Cardiac fibroblast (primary cell): ENCODE measurements at regions not wholly inside any gene's neighbourhood (a gene's known extent, or its start where the extent isn't known, plus 50 kb on each side); places are given as distances from the start of the nearest gene placed in this dataset.

ENCODE experiments used
- DNase-seq, 2 donors: peaks; one replicate each; pipeline versions ENCODE4 v3.0.0 to v3.0.0-alpha.2; 2010; ENCODE audit warnings: low read depth in 2 of 2
- H3K4me3 ChIP-seq, 2 donors: replicated peaks in 1 of 2; 1 replicate in 1 of 2; 2 replicates in 1 of 2; pipeline ENCODE4 v1.5.1; 2011; ENCODE audit warnings: low read depth in 2 of 2, low read length in 2 of 2, mild to moderate bottlenecking in 2 of 2, moderate library complexity in 1 of 2
- TF ChIP-seq, protein P1 (sequence below): IDR thresholded peaks from one replicate; pipeline ENCODE4 v1.5.1; 2011; ENCODE audit warnings: low read depth, mild to moderate bottlenecking, low read length, inconsistent platforms

DNA sequence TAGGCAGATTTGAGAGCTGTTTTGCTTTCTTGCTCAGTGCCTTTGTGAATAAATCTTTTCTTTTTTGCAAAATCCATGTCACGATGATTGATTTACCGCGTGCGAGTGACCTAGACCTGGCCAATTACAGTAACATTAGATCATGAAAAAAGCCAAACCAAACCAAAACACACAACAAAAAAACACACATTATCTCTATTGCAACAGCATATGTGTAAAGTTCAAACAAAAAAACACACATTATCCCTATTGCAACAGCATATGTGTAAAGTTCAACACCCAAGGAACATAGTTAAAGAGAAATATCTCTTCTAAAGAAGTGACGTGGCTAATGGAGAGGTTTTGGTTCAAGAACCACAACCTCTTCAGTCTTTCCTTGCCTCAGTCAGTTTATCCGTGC, 342.6 kb upstream of the NRG3 start:
- TF ChIP-seq, protein P1, sequence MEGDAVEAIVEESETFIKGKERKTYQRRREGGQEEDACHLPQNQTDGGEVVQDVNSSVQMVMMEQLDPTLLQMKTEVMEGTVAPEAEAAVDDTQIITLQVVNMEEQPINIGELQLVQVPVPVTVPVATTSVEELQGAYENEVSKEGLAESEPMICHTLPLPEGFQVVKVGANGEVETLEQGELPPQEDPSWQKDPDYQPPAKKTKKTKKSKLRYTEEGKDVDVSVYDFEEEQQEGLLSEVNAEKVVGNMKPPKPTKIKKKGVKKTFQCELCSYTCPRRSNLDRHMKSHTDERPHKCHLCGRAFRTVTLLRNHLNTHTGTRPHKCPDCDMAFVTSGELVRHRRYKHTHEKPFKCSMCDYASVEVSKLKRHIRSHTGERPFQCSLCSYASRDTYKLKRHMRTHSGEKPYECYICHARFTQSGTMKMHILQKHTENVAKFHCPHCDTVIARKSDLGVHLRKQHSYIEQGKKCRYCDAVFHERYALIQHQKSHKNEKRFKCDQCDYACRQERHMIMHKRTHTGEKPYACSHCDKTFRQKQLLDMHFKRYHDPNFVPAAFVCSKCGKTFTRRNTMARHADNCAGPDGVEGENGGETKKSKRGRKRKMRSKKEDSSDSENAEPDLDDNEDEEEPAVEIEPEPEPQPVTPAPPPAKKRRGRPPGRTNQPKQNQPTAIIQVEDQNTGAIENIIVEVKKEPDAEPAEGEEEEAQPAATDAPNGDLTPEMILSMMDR, result no peak
- H3K4me3 ChIP-seq, result no peak overlapping the region
- DNase-seq, result no peak

DNA sequence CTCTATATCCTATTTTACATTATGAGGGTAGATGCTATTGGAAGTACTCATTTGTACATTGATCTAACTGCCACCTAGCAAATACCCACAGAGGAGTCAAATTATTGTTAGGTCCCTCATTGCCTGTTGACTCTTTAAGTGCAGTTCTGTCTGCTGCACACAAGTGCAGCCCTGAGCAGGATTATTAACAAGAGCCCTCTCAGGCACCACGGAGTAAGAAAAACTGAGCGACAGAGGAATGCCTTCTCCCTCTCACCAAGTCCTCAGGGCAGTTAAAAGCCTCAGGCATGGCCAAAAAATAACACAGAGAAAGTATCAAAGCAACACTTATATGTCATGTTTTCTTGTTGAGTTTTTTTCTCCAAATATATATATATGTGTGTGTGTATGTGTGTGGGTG, 340.0 kb upstream of the NRG3 start:
- H3K4me3 ChIP-seq, result no peak overlapping the region
- TF ChIP-seq, protein P1, result no peak
- no peak for DNase-seq

DNA sequence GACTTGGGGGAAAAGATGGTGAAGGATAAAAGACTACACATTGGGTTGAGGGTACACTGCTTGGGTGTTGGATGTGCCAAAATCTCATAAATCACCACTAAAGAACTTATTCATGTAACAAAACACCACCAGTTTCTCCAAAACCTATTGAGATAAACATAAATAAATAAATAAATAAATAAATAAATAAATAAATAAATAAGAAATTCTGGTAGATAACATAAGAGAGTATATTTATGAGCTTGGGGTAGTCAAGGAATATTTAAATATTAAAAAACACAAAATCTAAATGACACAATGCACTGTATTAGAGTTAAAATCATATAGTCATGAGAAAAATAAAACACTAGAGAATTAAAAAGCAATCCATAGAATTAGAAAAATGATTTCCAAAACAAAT, 333.5 kb upstream of the NRG3 start:
- TF ChIP-seq, protein P1, result no peak
- DNase-seq, result no peak
- no peak overlapping the region for H3K4me3 ChIP-seq

DNA sequence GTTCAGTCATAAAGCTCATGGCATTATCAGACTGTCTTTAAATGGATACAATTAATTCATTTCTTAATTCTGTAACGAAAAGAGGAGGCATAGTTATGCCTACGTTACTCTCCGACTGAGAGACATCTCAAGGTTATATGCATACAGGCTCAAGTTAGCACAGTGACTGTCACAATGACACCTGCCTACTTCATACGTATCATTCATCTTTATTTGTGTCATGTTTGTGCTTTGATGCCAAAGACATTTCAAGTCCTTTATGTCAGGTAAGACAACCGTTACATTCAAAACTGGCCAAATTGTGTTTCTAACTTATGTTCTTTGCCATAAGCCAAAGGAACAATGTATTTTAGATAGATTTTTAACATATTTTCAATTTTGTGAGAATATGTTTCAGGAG, 328.8 kb upstream of the NRG3 start:
- TF ChIP-seq, protein P1, result no peak
- no peak for DNase-seq
- no peak overlapping the region for H3K4me3 ChIP-seq

DNA sequence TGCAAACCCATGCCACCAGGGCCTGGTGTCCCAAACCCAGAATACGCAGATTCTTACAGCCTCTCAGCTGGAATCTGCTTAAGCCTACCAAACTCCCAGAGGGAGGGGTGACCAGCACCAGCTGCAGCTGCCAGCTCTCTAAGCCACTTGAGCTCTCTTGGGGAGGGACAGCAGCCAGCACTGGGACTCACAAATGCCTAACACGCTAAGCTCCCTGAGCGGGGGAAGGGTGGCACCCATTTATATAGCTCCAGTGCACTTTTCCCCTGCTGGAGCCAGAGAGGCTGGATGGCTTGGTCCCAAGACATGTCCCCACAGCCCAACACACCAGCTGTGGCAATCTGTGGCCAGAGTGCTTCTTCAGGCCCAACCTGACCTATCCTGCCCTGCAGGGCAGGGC, 326.8 kb upstream of the NRG3 start:
- no peak for DNase-seq
- no peak overlapping the region for H3K4me3 ChIP-seq
- TF ChIP-seq, protein P1, result no peak

DNA sequence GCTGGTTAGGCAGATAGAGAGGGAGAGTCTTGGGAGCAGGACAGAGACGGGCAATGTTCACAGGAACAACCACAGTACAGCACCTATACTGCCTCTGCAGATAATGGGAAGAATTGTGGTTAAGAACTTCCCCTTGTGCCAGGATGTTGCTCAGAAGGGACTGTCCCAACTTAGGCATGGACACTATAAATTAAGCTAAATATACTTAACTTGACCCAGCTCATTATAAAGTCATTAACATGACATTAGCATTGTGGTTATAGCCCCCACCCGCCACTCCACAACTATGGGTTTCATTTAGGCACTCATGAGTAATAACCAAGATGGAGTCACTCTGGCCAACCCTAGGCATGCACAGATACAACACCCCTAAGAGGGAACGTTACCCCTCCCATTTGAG, 310.9 kb upstream of the NRG3 start:
- DNase-seq, result no peak
- TF ChIP-seq, protein P1, result no peak
- no peak overlapping the region for H3K4me3 ChIP-seq

DNA sequence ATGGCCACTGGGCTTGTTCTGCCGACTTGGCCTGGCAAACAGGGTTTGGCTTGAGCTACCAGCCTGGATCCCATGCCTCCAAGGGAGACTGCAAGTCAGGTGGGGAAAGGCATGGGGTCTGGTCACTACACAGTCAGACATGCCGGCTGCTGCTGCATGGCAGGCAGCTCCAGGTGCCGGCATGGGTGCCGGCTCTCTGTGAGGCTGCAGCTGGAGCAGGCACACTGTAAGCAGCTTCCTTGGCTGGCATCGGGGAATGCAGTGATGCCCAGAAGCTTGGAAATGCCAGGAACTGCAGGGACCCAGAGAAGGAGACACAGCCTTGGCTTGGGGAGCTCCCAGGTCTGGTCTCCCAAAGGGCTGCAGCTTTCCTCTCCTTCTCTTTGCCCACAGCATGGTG, 305.5 kb upstream of the NRG3 start:
- no peak overlapping the region for H3K4me3 ChIP-seq
- TF ChIP-seq, protein P1, result no peak
- DNase-seq, result no peak
